ENCODE measurements at regions not wholly inside any gene's neighbourhood (a gene's known extent, or its start where the extent isn't known, plus 50 kb on each side); places are given as distances from the start of the nearest gene placed in this dataset.
"Not testable (repeated sequence)": the region's sequence is repeated elsewhere in the genome, so short reads cannot be mapped to it uniquely, and the experiment has no call there.

DNA sequence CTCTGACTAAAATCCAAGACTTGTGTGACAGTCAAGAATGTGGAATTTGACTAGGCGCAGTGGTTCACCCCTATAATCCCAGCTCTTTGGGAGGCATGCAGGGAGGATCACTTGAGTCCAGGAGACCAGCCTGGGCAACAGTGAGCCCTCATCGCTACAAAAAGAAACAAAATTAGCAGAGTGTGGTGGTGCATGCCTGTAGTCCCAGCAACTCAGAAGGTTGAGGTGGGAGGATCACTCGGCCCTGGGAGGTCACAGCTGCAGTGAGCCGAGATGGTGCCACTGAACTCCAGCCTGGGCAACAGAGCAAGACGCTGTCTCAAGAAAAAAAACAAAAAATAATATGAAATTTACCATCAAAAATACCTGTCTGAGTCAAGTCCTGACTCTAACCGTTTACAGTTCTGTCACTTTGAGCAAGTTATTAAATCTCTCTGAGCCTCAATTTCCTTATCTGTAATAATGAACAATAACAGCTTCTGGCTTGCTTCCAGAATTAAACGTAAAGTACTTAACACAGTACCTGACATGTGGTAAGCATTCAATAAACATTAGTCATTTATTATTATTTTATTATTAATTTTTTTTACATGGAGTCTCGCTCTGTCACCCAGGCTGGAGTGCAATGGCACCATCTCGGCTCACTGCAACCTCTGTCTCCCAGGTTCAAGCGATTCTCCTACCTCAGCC is 204.6 kb upstream of the TSC22D1 start:
- no peak for DNase-seq (ENCODE audit: low spot score)

DNA sequence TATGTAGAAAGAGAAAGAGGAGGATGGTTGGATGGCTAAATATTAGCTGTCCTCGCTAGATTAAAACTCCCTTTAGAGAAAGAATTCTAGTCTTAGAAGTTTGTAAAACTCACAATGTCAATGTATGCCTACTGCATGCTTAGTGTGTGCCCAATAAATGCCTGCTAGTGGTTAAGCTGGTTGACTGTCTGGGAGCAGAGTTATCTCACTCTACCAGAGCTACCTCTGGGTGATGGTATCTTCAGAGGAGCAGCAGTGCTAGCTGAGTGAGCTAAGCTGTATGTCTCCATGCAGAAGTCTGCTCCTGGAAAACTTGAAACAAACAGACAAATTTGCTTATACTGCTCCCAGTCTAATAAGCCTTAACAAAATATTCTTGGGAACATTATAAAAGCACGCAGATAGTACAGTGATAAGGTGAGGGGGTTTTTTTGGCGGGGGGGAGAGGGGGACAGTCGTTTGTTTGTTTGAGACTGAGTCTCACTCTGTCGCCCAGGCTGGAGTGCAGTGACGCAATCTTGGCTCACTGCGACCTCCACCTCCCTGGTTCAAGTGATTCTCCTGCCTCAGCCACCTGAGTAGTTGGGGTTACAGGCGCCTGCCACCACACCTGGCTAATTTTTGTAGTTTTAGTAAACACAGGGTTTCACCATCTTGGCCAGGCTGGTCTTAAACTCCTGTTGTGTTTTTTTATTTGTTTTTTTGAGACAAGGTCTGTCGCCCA is 202.8 kb upstream of the TSC22D1 start:
- DNase-seq (ENCODE audit: low spot score): no peak

DNA sequence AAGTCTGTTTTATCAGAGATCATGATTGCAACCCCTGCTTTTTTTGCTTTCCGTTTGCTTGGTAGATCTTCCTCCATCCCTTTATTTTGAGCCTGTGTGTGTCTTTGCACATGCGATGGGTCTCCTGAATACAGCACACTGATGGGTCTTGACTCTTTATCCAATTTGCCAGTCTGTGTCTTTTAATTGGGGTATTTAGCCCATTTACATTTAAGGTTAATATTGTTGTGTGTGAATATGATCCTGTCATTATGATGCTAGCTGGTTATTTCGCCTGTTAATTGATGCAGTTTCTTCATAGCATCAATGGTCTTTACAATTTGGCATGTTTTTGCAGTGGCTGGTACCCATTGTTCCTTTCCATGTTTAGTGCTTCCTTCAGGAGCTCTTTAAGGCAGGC is 199.2 kb upstream of the TSC22D1 start:
- DNase-seq (ENCODE audit: low spot score): not testable (repeated sequence)

DNA sequence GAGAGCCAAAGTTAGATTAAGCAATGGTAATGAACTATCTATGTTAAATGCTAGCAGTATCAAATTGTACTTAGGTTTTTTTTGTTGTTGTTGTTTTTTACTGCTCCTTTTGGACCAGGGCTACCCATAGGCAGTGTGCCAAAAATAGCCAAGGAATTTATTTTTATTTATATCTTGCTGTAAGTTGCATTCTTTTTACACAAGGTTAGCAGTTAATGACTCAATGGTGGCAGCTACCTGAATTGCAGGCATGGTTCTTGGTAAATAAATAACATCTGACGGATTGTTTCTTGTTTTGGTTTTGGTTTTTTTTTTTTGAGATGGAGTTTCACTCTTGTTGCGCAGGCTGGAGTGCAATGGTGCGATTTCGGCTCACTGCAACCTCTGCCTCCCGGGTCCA is 194.8 kb upstream of the TSC22D1 start:
- no peak for DNase-seq (ENCODE audit: low spot score)

DNA sequence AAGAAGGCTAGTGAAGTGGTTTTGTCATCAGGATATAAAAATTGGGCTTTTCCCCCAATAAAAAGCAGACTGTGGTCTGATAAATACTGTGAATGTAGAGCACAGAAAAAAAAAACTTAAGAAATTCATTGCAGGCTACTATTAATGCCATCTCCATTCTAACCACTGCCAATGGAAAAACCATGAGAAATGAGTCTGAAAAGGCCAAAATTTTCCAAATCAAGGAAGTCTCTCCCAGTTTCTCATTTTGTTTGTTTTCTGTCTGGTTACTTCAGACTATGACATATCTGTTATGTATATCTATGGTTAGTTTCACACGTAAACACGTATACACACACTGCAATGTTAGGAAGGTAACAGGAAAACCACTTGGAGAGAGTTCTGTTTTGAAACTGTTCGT is 193.6 kb upstream of the TSC22D1 start:
- DNase-seq (ENCODE audit: low spot score): no peak

DNA sequence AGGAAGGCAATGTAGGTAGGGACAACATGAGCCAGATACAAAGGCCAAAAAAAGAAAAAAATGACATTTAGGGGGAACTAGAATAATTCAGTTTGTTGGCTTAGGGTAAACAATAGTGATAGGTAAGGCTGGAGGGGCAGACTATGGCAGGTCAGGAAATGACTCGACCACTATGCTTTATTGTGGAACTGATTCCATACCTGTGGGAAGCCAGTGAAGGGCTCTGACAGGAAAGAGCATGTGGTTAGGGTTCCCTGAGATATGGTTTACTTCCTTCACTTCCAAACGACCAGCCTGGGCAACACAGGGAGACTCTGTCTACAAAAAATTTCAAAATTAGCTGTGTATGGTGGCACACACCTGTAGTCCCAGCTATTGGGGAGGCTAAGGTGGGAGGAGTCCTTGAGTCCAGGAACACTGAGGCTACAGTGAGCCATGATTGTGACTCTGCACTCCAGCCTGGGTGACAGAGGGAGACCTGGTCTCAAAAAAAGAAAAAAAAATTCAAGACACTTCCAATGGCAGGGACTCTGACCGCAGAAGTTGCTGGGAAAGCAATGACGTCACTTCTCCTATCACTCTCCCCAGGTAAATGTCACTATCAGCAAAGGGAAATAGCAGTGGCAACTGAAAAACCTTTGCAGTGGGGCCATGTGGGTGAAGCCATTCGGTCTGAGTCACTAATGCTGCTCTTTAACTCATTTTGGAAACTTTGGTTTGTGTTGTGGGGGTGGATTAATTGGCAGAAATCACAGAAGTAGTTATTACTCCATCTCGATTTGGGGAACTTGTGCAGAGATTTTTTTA is 192.8 kb upstream of the TSC22D1 start:
- peak; percentile 67 for DNase-seq (ENCODE audit: low spot score)

DNA sequence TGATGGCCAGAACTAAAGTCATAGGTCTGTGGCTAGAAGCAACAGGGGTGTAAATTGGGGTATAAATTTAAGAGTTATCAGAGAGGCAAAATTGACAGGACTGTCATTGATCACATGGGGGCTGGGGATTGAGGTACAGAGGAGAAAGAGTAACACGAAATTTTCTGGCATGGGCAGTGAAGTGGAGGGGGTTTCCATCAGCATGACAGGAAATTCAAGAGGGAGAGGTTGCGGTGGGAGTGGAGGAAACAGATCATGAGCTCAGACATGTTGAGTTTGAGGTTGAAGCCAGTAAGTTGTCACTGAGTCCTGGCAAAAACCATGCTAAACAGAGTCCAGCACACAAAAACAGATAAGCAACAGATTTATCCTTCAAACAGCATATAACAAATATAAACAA is 192.1 kb upstream of the TSC22D1 start:
- DNase-seq (ENCODE audit: low spot score): no peak

DNA sequence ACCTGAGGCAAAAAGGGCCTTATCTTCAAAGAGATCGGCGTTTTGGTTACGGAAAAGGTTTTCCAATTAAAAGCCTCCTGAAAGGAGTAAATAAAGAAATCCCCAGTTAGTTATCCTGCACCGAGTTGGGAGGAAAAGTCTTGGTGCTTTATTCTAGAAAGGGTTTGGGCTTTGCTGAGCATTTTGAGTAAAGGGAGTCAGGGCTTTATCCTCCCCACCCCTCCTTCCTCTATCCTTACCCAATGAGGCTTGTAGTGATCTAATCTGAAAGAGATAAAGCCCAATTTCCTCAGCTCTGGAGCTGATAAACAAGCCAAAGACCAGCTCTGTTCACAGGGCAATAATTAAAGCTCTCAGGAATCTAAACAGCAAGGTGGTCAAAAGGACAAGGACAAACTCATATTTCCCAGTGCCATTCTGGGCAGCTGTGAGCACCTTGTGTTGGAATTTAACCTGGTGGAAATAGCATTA is 188.9 kb upstream of the TSC22D1 start:
- no peak for DNase-seq (ENCODE audit: low spot score)

DNA sequence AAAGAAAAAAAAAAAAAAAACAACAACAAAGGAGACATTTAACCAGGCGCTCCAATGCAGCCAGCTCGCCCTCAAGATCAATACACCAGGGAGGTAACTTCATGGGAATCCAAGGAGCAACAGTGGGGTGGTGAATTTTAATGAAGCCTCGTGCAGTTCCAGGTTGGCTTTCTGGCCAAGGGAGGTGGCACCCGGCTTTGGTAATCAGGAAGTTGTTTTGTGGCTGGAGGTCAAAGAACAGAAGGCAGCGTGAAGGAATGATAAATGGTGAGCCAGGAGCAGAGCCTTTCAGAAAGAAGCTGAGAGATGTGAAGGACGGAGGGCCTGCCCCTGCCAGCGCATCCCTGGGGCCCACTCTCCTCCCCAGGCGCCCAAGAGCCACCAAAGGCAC is 188.2 kb upstream of the TSC22D1 start:
- no peak for DNase-seq (ENCODE audit: low spot score)

DNA sequence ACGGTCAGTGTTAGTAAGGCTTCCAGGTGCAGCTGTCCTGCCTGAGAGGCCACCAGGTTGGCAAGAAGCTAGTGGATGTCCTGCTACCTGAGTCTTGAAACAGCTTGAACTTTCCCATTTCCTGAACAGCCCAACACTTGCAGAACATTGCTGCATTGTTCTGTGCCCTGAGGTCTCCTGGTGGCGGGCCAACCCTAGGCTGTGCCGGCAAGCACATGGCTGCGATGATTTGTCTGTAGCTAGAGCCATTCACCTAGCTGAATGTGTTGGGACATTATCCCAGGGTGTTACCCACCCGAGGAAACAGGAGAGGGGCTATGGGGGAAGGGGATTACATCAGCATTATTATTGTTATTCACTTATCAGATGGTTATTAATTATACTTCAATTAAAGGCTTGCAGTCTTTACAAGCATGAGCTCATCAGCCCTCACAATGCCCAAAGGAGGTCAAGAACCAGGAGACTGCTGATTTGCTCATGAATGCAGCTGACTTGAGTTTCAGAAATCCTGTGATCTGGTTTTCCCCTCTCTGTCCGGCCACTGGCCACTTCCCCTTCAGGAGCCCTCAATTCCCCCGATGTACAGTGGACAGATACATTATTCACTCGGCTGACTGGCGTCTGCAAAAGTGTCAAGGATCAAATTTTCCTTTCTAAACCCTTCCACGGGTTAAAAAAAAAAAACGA is 187.6 kb upstream of the TSC22D1 start:
- DNase-seq (ENCODE audit: low spot score): no peak

DNA sequence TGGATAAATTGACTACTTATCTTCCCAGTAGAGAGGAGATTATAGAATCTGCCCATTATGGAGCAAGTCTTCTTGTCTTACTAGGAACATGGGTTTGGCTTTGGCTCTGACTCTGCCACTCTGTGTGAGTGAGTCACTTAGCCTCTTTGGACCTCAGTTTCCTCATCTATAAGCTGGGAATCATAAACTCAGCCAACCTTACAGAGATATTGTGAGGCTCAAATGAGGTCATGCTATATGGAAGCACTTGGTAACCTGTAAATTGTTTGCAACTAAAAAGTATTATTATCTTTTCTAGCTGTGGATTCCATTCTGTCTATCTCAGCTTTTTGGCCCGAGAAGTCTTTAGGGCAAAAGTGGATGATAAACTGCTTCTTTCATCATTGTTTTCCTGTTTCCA is 186.8 kb upstream of the TSC22D1 start:
- DNase-seq (ENCODE audit: low spot score): no peak

DNA sequence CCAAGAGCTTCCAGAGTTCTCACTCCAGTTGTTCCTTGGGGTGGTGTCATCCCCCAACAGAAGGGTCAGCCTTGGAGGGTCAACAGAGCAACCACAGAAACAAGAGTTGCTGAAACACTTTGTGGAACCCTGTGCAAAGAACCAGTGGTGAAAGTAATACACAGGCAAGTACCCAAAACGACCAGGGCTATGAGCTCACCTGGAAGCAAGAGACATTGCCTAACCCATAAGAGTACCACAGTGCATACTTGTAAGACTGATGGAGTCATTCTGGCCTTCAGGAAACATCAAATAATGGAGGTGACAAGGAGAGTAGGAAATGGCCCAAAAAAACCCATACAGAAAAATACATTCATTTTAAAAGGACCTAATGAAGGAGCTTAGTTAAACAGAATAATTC is 184.3 kb upstream of the TSC22D1 start:
- DNase-seq (ENCODE audit: low spot score): no peak

DNA sequence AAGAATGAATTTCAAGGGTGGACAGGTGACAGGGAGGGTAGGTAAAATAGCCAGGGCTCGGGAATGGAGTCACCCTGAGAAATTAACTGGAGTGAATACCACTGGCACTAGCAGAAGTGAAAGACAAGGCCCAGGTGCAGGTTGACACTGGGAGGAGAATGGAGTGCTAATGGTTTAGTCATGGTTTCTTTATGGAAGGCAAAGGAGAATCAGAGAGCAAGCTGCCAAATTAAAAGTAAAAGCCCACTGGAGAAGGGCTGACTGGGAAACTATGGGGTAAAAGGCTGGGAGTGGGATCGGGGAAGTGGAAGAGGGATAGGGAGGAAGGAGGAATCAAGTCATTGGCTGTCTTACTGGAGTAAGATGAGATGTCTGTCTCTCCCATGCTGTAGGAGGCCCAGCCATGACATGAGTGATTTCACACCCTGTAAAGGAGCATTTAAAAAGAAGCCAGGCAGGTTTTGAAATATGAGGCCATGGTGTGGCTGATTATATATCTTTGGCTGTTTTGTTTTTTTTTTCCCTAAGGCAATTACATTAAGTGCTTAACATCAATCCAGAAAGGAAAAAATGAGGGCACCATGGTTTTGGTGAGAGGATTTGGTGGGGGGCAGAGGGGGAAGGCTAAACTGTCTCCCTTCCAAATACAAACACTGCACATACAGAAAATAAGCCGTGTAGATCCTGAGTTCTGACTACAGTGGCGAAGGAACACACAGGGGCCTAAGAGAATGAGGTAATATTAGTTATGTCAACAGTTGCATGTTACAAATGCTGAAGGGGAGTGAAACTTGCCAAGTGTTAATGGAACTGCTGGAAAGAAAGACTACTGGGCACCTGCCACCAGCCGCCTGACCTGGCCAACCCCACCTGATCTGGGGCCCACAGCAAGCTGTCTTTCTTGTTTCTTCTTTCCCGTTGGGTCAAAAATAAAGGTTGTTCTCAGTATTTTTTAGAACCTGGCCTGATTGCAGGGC is 183.5 kb upstream of the TSC22D1 start:
- no peak for DNase-seq (ENCODE audit: low spot score)

DNA sequence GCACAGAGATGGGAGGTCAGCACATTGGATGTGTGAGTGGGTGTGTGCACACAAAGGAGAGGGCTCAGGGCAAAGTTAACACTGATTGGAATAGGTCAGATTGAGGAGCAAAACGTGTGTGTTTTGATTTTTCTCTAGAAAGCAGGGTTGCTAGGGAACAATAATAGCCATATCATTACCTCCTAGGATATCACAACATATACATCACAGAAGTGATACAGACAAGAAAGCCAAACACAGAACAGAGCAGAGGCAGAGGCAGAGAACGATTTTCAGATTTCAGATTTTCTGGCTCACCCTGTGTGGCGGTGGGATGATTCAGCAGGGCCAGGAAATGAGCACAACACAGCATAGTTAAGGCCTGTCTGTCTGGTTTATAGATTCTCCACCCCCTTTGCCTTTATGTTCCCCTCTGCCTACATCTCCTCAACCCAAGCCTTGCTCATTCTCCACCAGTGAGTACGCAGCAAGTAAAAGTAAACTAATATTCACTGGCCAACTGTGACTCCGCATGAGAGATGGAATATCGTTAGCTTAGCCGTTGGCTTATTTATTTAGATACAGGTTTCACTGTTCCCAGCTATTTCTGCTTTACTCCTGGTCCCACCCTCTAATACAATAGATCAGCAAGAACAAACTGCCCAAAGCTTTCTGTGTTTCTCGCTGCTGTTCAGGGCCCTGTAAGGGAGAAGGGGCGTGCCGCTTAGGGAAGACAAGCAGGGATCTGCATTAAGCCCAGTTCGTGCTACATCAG is 182.7 kb upstream of the TSC22D1 start:
- DNase-seq (ENCODE audit: low spot score): peak; percentile 87

DNA sequence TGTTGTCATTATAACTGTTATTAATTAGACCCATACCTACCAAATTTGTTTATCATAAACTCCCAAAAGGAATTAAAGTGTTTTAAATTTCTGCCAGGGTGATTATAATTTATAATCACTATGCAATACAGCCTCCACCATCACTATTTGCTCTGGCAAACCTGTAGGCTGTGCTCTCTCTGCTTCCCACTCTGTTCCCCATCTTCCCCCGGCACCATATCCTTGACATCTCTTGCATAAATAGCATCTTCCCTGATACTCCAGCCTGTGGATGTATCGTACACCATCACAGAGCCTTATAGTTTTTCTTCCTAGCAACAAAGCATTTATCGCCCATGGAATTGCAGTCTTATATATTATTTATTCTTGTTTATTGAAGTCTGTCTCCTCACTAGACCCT is 181.5 kb upstream of the TSC22D1 start:
- DNase-seq (ENCODE audit: low spot score): no peak

DNA sequence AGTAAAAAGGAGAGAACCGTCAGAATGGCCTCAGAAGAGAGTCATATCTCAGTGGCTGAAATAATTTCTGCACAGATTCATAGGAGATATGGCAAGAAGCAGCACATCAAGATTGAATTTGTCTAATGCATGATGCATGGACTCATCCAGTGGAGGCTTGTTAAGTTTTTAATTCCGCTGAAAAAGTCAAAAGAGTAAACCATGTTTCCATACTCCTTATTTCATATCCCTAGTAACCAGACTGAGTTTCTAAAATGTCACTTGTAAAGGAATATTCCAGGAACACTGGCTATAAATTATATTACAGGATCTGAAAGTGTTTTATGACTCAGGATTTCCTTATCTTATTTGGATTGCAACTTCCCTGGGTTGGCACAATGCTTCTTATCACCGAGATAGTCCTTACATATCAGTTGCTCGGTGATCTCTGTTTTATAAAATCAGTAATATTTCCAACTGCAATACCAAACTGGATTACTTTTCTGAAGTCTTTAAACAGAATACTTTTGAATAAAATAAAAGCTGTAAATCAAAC is 180.2 kb upstream of the TSC22D1 start:
- DNase-seq (ENCODE audit: low spot score): no peak

DNA sequence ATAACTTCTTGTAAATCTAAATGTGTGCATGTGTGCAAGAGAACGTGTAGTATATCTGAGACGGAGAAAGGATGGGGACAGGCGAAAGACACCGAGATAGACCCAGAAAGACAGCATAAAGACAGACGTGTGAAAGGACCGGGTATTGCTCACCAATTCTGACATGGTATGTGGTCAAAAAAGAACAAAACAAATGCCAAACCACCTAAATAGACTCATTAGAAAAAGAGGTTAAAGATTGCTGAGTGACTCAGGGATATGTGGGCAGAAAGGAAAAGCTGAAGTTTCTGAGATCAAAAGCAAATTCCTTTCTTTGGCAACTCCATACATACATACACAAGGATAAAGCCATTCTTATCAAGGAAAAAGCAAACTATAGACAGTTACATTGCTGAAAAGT is 179.7 kb upstream of the TSC22D1 start:
- DNase-seq (ENCODE audit: low spot score): peak; percentile 53

DNA sequence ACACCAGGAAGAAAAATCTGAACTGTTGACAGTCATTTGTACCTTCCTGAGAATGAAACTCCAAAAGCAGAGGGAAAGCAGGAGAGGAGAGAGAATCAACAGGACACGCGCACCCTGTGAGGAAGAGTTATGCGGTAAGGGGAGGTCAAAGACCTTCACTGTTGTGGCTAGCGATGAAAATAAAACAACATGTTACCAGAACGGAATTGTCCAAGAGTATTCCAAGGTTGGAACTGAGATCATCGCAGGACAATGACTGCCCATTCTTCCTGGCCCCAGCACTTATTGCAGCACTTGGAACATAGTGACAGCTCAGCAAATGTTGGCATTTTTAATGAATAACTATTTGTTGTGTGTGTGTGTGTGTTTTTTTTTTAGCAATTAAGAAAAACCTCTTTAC is 176.0 kb upstream of the TSC22D1 start:
- DNase-seq (ENCODE audit: low spot score): no peak

DNA sequence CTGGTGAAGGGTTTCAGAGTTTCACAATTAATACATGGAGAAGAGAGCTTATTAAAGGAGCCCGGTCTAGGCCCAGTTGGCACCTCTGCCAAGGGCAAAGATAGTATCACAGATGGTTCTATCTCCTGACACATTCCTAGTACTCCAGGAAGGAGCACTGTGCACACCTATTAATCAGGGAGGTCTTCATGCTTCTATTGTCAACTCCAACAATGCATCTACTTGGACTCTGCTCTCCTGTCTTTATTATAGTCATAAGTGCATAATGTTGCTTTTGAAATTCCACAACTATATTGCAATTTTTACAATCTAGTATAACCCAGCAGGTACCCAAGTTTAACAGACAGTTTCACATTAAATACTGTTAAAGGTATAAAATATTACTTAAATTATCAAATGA is 174.5 kb upstream of the TSC22D1 start:
- no peak for DNase-seq (ENCODE audit: low spot score)

DNA sequence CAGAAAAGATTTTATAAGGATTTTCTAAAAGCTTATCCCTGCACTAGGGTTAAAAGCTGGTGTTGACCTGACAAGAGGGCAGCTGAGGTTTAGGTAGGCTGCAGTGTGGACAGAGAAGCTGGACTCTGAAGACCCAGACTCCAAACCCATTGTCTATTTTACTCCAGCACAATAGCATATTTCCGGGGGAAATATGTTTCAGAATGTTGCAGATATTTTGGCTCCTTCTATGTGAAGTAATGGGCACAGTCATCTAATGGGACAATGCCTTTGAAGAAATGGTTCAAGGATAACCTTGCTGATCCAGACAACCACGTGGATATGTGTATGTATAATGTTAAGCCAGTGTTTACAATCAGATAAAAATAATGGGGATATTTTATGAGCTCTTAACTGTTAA is 173.8 kb upstream of the TSC22D1 start:
- DNase-seq (ENCODE audit: low spot score): no peak
